Hematopoietic multipotent progenitor cell treated with erythropoietin and hydrocortisone succinate and interleukin-3 and kit ligand, for 15 days (in vitro differentiated cells): ENCODE measurements at regions not wholly inside any gene's neighbourhood (a gene's known extent, or its start where the extent isn't known, plus 50 kb on each side); places are given as distances from the start of the nearest gene placed in this dataset.
"Not testable (repeated sequence)": the region's sequence is repeated elsewhere in the genome, so short reads cannot be mapped to it uniquely, and the experiment has no call there.

Source experiments
- DNase-seq: peaks from one replicate; pipeline ENCODE4 v3.0.0-alpha.2; 2015; ENCODE audit warnings: low spot score

DNA sequence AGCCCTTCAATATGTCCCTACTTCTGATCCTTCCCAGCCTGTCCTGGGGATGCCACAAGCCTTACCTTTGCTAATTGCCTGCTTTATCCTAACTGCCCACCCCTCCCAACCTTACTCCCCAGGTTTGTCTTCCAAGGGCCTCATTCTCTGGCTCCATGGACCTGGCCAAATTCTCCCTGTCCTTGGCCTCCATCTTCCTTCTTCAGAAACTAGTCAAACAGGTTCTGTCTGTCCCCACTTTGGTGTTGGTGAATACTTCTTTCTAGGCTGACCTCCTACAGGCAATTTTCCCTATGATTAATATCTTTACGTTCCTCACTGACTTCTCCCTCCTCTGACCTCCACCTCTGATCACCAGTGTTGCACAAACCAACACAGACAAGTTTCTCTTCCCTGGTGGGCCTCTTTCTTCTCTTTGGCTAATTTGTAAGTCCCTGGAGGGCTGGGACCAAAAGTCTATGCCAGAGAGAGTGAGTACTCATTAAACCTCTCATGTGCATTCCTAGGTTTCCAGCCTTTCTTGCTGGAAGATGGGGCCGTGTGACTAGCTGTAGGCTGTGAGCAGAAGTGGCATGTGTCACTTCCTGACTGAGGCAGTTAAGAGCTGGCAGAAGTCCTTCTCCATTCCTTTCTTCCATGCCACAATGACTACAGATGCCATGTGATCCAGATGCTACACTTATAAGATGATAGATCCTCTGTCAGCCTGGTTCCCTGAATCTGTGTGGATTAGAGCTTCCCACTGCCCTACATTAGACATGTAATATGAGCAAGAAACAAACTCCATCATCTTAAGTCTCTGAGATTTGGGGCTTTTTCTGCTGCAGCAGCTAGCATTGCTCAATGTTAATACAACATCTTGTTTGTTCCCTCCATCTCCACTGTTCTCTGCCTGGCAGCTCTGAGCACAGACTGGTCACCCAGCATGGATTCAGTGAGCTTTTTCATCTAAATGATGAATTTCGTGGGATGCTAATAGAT lies 382.7 kb downstream of the RPS24 start:
- no peak for DNase-seq

DNA sequence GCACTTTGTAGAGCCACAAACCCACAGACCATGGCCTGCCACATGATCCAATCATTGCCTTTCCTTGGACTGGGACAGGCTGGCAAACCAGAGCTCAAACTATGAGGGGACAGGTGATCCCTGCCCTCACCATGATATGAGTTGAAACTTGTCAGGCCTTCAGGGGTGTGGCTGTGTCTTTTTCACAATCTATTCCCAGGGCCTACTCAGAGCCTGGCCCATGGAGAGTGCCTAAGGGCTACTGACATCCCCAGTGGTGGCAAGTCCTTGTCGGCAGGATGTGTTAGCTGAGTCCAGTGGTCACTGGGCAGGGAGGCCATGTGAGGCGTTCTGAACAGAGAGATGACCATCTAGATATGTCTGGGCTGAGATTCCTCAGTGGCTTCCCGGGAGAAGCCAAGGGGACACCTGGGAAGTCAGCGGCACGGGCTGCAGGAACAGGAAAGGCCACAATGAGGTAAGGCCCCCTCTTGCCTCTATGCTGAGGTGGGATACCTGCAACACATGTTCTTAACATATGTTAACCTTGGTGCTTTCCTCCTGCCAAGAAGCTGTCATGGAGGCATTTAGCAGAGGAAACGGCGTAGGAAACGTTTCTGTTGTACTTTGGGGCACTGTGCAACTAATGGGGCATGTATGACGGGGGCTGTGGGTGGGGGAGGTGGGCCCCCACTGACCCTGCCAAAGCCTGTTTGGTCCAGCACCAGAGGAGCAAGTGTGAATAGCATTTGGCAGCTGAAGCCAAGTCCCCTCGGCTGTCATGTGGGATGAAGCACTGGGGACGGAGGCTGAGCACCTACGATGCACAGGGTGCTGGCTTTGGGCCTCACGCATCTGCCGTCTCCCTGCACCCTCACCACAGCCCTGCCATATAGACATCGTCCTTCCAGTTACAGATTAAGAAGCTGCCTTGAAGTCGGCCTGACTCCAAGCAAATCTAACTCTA lies 384.0 kb downstream of the RPS24 start:
- no peak for DNase-seq

DNA sequence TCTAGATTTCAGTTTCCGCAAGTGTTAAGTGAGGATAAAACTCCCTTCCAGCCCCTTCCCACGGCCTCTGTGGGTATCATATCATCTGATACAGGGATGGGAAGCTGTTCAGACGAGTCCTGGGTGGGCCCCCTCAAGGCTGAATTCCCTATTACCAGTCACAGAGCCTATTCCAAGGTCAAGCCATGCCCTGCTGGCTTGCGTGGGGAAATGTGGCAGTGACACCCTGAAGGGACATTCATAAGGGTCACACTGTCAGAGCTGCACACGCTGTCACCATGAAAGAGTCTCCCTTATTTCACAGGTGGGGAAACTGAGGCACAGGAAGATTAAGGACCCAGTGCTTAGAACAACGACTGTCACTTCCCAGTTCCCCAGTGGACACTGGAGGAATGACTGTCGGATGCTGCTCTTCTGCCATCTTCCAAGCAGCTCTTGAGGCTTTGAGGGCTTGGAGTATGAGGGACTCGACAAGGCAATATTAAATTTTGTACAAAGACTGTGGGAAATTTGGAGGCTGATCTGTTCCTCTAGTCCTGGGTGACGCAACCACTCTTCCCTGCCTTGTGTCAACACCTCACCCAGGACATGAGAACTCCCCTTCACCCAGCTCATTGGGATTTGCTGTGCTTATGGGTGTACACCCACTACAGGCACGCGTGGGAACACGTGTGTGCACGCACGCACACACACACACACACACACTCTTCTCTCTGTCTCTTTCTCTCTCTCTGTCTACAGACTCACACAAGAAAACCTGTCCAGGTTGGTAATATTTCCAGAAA lies 386.0 kb downstream of the RPS24 start:
- no peak for DNase-seq

DNA sequence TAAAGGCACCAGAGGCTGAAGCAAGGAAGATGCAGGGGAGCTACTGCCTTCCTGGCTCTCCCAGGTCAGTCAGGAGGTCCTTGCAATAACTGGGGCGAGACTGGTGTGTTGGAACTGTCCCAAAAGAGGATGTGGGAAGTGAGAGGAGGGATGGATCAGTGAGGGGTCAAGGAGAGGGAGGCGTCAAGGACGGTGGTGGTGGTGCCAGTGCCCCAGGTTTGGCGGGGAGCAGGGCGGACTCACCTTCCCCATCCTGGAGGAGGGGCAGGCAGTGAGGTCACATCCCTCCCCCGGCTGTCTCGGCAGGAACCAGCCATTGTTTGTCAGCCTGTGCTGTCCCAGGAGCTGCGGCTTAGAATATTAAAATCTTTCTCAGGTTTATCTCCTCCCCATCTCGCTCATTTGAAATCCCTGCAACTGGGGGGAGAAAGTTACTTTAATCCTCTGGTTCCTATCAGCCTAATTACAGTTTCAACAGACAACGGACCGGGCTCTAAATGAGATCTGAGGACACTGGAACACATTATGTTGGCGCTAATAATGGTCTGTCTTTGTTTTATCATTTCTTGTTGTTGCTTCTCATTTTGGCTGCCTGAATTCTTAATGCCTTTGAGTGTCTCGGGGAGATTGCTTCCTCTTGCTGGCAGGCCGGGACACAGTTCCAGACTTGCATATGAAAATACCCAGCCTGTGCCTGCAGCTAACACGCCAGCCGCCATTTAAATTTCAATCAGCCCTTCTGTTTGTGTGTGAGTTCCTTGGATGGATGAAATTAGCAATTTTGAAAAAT lies 387.5 kb downstream of the RPS24 start:
- DNase-seq, result no peak

DNA sequence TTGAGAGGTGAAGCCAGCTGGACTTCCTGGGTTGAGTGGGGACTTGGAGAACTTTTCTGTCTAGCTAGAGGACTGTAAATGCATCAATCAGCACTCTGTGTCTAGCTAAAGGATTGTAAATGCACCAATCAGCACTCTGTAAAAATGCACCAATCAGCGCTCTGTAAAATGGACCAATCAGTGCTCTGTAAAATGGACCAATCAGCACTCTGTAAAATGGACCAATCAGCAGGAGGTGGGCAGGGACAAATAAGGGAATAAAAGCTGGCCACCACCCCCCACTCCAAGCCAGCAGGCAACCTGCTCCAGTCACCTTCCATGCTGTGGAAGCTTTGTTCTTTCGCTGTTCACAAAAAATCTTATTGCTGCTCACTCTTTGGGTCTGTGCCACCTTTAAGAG lies 390.4 kb downstream of the RPS24 start:
- not testable (repeated sequence) for DNase-seq

DNA sequence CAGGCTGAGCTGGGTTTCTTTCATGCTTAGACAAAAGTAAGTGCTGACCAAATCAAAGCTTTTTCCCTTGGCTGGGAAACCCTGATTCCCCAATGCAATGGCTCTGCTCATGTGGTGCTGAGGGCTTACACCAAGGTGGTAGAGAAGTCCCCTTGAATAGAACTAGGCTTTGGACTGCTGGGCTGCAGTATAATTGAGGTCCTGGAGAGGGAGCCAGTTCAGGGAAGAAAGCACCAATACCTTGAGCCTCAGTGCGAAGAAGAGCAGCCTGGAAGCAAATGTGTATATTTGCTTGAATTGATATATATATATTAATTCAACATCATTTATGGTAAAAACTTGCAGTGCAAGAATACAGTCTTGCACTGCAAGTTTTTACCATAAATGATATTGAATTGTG lies 391.1 kb downstream of the RPS24 start:
- DNase-seq, result peak; percentile 3

DNA sequence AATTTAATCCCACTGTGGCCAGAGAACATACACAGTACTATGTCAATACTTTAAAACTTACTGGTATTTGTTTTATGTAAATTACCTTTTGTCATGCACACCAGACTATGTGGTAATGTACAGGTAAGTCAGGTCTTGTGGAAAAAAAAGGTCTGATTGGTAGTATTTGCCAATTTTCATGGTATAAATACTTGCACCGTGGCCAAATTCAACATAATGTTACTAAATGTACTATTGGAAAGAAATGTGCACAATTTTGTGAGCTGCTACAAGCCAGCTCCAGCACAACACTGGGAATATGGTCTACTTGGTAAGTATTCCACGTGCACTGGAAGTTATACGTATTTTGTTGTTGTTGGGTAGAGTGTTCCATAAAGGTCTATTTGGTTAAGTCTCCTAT lies 392.5 kb downstream of the RPS24 start:
- no peak for DNase-seq

DNA sequence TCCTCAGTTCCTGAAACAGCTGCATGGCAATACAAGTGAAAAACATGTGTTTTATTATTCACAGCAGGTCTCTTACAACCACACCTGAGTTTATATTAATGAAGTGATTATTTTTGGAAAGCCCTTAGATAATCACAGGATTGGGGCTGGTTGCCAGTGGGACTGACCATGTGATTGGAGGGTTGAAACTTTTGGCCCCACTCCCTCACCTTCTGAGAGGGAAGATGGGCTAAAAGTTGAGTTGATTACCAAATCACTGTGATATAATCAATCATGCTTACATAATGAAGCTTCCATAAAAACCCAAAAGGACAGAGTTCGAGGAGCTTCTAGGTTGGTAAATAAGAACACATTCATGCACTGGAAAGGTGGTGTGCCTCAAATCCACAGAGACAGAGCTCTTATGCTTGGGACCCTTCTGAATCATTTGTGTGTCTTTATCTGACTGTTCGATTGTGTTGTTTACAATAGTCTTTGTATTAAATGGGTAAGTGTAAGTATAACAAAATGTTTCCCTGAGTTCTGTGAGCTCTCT lies 393.9 kb downstream of the RPS24 start:
- no peak for DNase-seq

DNA sequence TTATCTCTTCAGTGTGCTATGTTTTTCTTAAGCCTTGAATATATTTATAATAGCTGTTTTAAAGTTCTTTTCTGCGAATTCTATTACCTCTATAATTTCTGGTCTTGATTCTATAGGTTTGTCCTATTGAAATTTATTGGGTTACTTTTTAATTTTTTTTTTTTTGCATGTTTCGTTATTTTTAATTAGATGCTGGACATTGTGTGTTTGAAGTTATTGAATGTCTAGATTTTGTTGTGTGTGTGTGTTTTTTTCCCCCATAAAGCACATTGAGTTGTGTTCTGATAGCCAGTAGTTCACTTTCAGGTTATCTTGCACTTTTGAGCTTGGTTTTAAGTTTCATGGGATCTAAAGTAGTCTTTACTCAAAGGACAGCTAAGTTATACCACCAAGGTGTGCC lies 394.9 kb downstream of the RPS24 start:
- no peak for DNase-seq

DNA sequence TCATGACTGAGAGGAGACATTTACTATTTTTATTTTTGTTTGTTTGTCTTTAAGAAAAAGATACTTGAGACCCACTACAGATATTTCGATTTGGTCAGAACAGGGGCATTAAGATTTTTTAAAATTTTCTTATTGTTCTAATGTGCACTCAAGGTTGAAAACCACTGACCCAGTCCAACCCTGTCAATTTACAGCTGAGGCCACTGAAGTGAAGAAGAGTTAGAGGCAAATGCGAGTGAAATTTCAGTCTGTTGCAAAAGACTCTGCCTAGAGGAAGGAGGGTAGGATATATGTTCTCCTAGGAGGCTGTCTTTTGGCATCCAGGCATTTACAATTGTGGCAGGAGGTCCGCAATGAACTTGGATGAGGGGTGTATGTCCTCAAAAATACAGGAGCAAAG lies 396.3 kb downstream of the RPS24 start:
- DNase-seq, result no peak

DNA sequence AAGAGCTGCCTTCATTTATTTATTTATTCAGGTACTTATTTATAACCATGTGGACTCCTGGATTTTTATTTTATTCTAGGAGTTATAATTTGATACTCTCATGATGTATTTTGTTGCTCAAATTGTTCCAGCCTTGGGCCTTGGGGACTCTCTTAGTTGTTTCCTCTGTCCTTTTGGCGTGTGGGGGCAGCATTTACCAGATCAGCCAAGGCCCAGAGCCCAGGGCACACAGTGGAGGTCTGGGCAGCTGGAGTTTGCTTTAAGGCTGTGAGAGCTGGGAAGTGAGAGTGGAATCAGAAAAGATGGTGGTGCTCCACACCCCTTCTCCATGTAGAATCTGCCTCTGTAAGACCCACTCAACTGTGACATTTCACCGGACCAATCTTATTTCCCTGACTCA lies 398.9 kb downstream of the RPS24 start:
- no peak for DNase-seq

DNA sequence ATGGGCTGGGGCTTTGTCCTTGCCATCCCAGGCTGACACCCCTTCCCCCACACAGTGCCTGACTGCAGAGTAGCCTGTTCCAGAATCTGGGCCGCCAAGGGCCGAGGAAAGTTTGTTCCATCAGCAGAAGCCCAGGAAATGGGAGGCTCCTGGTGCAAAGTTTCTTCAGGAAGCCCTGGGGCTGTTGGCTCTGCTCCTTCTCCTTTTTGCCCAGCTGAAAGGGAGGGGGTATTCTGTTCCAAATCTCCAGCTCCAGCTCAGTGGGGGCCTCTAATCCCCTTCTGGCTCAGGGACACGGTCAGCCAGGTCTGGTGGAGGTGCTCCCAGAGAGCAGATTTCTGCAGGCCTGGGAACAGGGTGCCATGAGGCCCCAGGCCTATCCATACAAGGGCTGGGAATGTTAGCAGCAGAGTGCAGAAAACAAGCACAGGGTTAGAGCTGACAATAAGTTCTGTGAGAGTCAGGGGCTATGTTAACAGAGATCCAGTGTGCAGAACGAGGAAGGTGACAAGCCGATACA lies 399.5 kb downstream of the RPS24 start:
- DNase-seq, result no peak

DNA sequence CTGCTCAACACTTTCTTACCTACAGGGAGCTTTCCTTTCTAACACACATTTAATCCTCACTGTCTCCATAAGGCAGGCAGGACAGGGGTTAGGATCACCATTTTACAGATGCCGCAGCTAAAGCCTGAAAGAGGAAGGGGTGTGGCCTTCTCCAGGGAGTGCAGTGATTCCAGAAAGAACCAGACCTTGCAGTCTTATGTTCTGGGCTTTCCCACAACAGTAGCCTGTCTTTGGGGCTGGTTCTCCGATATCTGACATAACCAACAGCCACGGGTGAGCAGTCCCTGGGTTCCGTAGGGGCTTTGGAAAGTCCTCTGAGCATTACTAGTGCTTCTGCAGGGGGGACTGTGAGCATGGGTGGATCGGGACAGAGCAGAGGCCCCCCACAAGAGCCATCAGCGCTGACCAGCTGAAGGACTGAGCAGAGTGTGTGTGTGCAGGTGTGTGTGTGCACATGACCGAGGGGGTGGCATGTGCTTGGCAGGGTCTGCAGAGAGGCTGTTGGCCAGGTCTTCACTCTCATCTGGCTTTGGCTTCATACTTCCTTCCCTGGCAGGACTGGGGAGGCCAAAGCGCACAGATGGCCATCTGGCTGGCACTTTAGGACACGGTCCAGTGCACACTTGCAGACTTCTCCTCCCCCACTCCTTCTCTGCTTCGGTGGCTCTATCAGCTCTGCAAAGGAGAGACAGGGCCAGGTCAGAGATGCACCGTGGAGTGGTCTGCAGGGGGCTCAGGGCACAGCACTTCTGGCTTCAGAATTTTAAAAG lies 400.3 kb downstream of the RPS24 start:
- no peak for DNase-seq

DNA sequence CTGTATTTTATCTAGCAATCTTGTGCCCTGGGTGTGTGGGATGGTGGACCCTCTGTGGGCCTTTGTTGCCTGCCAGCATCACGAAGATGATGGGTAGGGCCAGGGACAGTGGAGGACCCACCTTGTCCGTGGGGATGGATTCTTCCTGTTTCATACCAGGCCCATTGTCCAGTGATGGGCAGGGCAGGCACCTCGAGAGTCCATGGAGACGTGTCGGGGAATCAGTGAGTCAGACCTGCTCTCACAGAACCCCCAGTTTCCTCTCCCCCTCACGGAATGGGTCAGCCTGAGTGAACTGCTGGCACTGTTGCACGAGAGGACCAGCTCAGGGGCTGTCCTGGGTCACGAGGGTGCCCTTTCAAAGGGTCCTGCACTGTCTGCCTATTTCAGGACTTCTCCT lies 401.2 kb downstream of the RPS24 start:
- no peak for DNase-seq

DNA sequence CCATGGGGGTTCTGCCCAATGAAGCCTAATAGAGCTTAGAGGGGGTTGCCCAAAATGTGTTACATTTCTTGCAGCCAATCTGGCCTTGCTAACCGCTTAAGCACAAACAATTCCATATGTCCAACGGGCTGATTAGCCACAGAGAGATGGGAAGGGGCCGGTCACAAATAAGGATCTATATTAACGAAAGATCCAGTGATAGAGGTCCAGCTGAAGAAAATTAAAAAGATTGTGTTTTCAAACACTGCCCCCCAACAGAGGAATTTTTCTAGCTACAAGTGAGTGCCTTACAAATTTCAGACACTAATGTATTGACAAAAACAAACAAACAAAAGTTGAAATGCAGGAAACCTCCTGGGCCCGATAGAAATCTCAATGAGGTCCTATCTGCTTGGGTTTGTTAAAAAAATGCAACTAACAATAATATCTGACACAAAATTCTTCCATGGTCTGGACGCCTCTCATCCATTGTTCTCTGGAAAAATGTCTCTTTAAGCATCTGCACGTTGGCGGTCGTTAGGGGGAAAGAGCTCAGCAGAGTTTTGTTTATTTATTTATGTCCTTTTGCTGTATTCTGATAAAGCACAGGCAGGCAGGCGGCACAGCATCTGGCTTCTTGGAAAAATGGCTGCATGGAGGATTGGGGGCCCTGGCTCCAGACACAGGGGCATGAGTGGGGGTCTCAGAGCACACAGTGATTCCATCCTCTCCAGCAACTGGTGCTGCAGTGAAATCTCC lies 402.0 kb downstream of the RPS24 start:
- no peak for DNase-seq

DNA sequence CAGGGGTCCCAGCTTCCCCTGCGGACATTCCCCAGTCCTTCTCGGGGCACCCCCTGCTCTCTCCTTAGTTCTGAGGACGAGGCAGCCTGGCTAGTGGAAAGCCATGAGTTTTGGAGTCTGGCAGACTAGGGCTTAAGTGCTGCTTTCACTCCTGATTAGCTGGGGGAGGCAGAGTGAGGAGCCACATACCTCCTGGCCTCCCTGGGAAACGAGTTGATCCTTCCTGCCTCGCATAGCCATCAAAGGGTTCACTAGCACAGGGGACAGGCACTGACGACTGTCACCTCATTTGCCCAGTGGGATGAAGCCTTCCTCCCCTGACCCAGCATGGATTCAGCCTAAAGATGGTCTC lies 402.5 kb downstream of the RPS24 start:
- no peak for DNase-seq

DNA sequence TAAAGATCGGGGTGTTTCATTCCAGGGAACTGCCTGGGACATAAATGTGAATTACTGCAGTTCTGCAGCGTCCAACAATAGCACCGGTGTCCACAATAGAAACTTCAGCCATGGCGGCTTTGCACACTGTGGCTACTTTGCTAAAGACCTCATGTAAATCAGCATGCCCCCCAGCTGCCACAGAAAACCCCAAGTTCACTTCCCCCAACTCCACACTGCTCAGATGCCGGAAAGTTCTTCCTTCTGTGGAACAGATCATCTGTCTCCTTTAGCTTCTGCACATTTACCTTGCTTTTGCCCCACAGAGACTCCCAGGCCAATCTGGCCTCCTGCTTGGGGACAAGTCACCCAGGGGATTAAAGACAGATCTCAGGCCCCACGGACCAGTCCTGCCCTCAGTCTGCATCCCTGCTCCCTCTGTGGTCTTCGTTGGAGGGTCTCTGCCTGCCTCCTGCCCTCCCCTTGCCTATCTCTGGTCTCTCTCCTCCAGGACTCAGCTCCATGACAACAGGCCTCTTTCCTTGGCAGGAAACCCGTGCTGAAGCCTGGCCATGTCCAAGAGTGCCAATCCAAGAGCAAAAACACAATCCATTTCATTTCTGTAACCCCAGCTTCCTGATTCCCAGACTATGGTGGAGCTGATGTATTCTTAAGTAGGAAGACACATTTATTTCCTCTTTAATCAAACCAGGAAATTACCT lies 403.2 kb downstream of the RPS24 start:
- no peak for DNase-seq

DNA sequence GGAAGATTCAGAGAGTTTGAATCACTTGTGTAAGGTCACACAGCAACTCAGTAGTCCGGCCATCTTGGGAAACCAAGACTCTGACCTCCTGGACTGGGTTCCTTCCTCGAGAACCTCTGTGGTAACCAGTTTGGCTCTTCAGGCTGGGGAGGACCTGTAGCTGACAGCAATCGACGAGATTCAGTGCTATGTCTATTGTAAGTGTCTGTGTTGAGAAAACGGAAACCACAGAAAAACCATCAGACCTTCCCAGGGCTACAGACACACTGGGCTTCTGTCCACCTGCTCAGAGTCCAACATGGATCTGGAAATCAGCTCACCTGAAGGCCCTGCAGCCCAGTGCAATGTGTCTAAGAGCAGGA lies 403.7 kb downstream of the RPS24 start:
- no peak for DNase-seq
